ENCODE measurements at regions not wholly inside any gene's neighbourhood (a gene's known extent, or its start where the extent isn't known, plus 50 kb on each side); places are given as distances from the start of the nearest gene placed in this dataset.

GRCh38 chr3:160047876-160048275 is 59.2 kb downstream of the IL12A start:
- Histone ChIP-seq H3K9ac (ENCODE audit: low read depth, low read length, poor library complexity) (no peak overlapping the region), H3K79me1 (ENCODE audit: low read depth, low read length) (no peaks in the 10 kb centered on the region), H2BK12ac (ENCODE audit: low read length) (no peak overlapping the region), H3K4ac (ENCODE audit: low read length) (no peak overlapping the region), H4K8ac (ENCODE audit: low read depth, low read length) (no peak overlapping the region), H3K27ac (replicated peaks; ENCODE audit: low read length) (no peak overlapping the region), H2AK5ac (ENCODE audit: low read depth, low read length) (no peak overlapping the region), H3K4me1 (ENCODE audit: control insufficient read depth in 2 of 2, insufficient read depth in 1 of 2, low read depth in 1 of 2, low read length in 2 of 2) (peaks cover 0 to 3% of the 10 kb centered on the region in 2 donors), H3K9me3 (replicated peaks in 1 of 2; ENCODE audit: control insufficient read depth in 2 of 2, insufficient read depth in 1 of 2, low read depth in 1 of 2, low read length in 2 of 2) (peaks cover 0 to 1% of the 10 kb centered on the region in 2 donors), H3K18ac (ENCODE audit: low read length) (no peak overlapping the region), H2BK5ac (ENCODE audit: low read length) (no peak overlapping the region), H2BK120ac (ENCODE audit: low read depth, low read length) (no peak overlapping the region), H2AFZ (ENCODE audit: low read length) (no peak overlapping the region), H4K91ac (ENCODE audit: low read depth, low read length, poor library complexity) (no peak overlapping the region), H3K14ac (ENCODE audit: low read length) (no peak overlapping the region), H3K4me2 (ENCODE audit: insufficient read depth, low read length, poor library complexity, severe bottlenecking) (no peak overlapping the region), H3K23ac (ENCODE audit: low read depth, low read length, poor library complexity) (no peak overlapping the region), H2BK15ac (ENCODE audit: low read length) (no peak overlapping the region), H3K4me3 (ENCODE audit: low read length in 2 of 2) (no peak overlapping the region), H3K36me3 (replicated peaks in 1 of 2; ENCODE audit: control insufficient read depth in 2 of 2, insufficient read depth in 2 of 2, low read length in 2 of 2) (no peaks in the 10 kb centered on the region), H3K27me3 (ENCODE audit: control insufficient read depth in 3 of 3, insufficient read depth in 3 of 3, low read depth in 1 of 3, low read length in 3 of 3) (no peaks in the 10 kb centered on the region)
- WGBS, 2 donors (ENCODE audit: extremely low coverage in 2 of 2, insufficient read length in 2 of 2, insufficient replicate concordance in 1 of 2), result no CpG with 5 or more reads among the region's 5 CpGs
- DNase-seq (ENCODE audit: low spot score), result no peak

GRCh38 chr3:160049038-160049437 is 60.4 kb downstream of the IL12A start:
- Histone ChIP-seq H2BK12ac (ENCODE audit: low read length) (no peak overlapping the region), H3K9me3 (replicated peaks in 1 of 2; ENCODE audit: control insufficient read depth in 2 of 2, insufficient read depth in 1 of 2, low read depth in 1 of 2, low read length in 2 of 2) (no peaks in the 10 kb centered on the region), H2AFZ (ENCODE audit: low read length) (no peak overlapping the region), H2AK5ac (ENCODE audit: low read depth, low read length) (no peak overlapping the region), H3K23ac (ENCODE audit: low read depth, low read length, poor library complexity) (no peak overlapping the region), H4K91ac (ENCODE audit: low read depth, low read length, poor library complexity) (no peak overlapping the region), H3K4me2 (ENCODE audit: insufficient read depth, low read length, poor library complexity, severe bottlenecking) (no peak overlapping the region), H3K18ac (ENCODE audit: low read length) (no peak overlapping the region), H2BK15ac (ENCODE audit: low read length) (no peak overlapping the region), H3K9ac (ENCODE audit: low read depth, low read length, poor library complexity) (no peak overlapping the region), H4K8ac (ENCODE audit: low read depth, low read length) (no peak overlapping the region), H3K27me3 (ENCODE audit: control insufficient read depth in 3 of 3, insufficient read depth in 3 of 3, low read depth in 1 of 3, low read length in 3 of 3) (no peaks in the 10 kb centered on the region), H3K36me3 (replicated peaks in 1 of 2; ENCODE audit: control insufficient read depth in 2 of 2, insufficient read depth in 2 of 2, low read length in 2 of 2) (no peaks in the 10 kb centered on the region), H2BK5ac (ENCODE audit: low read length) (no peak overlapping the region), H3K4me3 (ENCODE audit: low read length in 2 of 2) (no peak overlapping the region), H3K4me1 (ENCODE audit: control insufficient read depth in 2 of 2, insufficient read depth in 1 of 2, low read depth in 1 of 2, low read length in 2 of 2) (peaks cover 0 to 3% of the 10 kb centered on the region in 2 donors), H3K4ac (ENCODE audit: low read length) (no peak overlapping the region), H3K14ac (ENCODE audit: low read length) (no peak overlapping the region), H3K27ac (replicated peaks; ENCODE audit: low read length) (no peak overlapping the region), H3K79me1 (ENCODE audit: low read depth, low read length) (no peaks in the 10 kb centered on the region), H2BK120ac (ENCODE audit: low read depth, low read length) (no peak overlapping the region)
- no CpG with 5 or more reads among the region's 2 CpGs for WGBS, 2 donors (ENCODE audit: extremely low coverage in 2 of 2, insufficient read length in 2 of 2, insufficient replicate concordance in 1 of 2)
- no peak for DNase-seq (ENCODE audit: low spot score)

- no peaks in the 10 kb centered on the region for H3K27me3 ChIP-seq (ENCODE audit: control insufficient read depth in 3 of 3, insufficient read depth in 3 of 3, low read depth in 1 of 3, low read length in 3 of 3)
- no peak overlapping the region for H3K27ac ChIP-seq (replicated peaks; ENCODE audit: low read length)
- no peak overlapping the region for H3K18ac ChIP-seq (ENCODE audit: low read length)
- no peak for DNase-seq (ENCODE audit: low spot score)
- no peaks in the 10 kb centered on the region for H3K36me3 ChIP-seq (replicated peaks in 1 of 2; ENCODE audit: control insufficient read depth in 2 of 2, insufficient read depth in 2 of 2, low read length in 2 of 2)
- no peak overlapping the region for H3K4me3 ChIP-seq (ENCODE audit: low read length in 2 of 2)
- H2AFZ ChIP-seq (ENCODE audit: low read length), result no peak overlapping the region
- no peak overlapping the region for H3K4ac ChIP-seq (ENCODE audit: low read length)
- H3K9ac ChIP-seq (ENCODE audit: low read depth, low read length, poor library complexity), result no peak overlapping the region
- H3K23ac ChIP-seq (ENCODE audit: low read depth, low read length, poor library complexity), result no peak overlapping the region
- no peaks in the 10 kb centered on the region for H3K79me1 ChIP-seq (ENCODE audit: low read depth, low read length)
- H3K14ac ChIP-seq (ENCODE audit: low read length), result no peak overlapping the region
- no peak overlapping the region for H4K91ac ChIP-seq (ENCODE audit: low read depth, low read length, poor library complexity)
- H2BK12ac ChIP-seq (ENCODE audit: low read length), result no peak overlapping the region
- no peak overlapping the region for H3K4me2 ChIP-seq (ENCODE audit: insufficient read depth, low read length, poor library complexity, severe bottlenecking)
- H3K4me1 ChIP-seq (ENCODE audit: control insufficient read depth in 2 of 2, insufficient read depth in 1 of 2, low read depth in 1 of 2, low read length in 2 of 2), result peaks cover 0 to 3% of the 10 kb centered on the region in 2 donors
- H2AK5ac ChIP-seq (ENCODE audit: low read depth, low read length), result no peak overlapping the region
- H2BK5ac ChIP-seq (ENCODE audit: low read length), result no peak overlapping the region
- H2BK120ac ChIP-seq (ENCODE audit: low read depth, low read length), result no peak overlapping the region
- no CpG with 5 or more reads among the region's 2 CpGs for WGBS, 2 donors (ENCODE audit: extremely low coverage in 2 of 2, insufficient read length in 2 of 2, insufficient replicate concordance in 1 of 2)
- H2BK15ac ChIP-seq (ENCODE audit: low read length), result no peak overlapping the region
- no peaks in the 10 kb centered on the region for H3K9me3 ChIP-seq (replicated peaks in 1 of 2; ENCODE audit: control insufficient read depth in 2 of 2, insufficient read depth in 1 of 2, low read depth in 1 of 2, low read length in 2 of 2)
- no peak overlapping the region for H4K8ac ChIP-seq (ENCODE audit: low read depth, low read length)
Measured at GRCh38 chr3:160049565-160049964, 60.9 kb downstream of the IL12A start.

- H3K18ac ChIP-seq (ENCODE audit: low read length), result no peak overlapping the region
- no peak overlapping the region for H2BK15ac ChIP-seq (ENCODE audit: low read length)
- no peak overlapping the region for H3K23ac ChIP-seq (ENCODE audit: low read depth, low read length, poor library complexity)
- H3K36me3 ChIP-seq (replicated peaks in 1 of 2; ENCODE audit: control insufficient read depth in 2 of 2, insufficient read depth in 2 of 2, low read length in 2 of 2), result no peaks in the 10 kb centered on the region
- no peak overlapping the region for H3K14ac ChIP-seq (ENCODE audit: low read length)
- H3K9ac ChIP-seq (ENCODE audit: low read depth, low read length, poor library complexity), result no peak overlapping the region
- H2BK5ac ChIP-seq (ENCODE audit: low read length), result no peak overlapping the region
- no peak for DNase-seq (ENCODE audit: low spot score)
- H3K4me3 ChIP-seq (ENCODE audit: low read length in 2 of 2), result no peak overlapping the region
- no peak overlapping the region for H3K27ac ChIP-seq (replicated peaks; ENCODE audit: low read length)
- H2BK120ac ChIP-seq (ENCODE audit: low read depth, low read length), result no peak overlapping the region
- H4K91ac ChIP-seq (ENCODE audit: low read depth, low read length, poor library complexity), result no peak overlapping the region
- peaks cover 0 to 3% of the 10 kb centered on the region in 2 donors for H3K4me1 ChIP-seq (ENCODE audit: control insufficient read depth in 2 of 2, insufficient read depth in 1 of 2, low read depth in 1 of 2, low read length in 2 of 2)
- H2AK5ac ChIP-seq (ENCODE audit: low read depth, low read length), result no peak overlapping the region
- H3K9me3 ChIP-seq (replicated peaks in 1 of 2; ENCODE audit: control insufficient read depth in 2 of 2, insufficient read depth in 1 of 2, low read depth in 1 of 2, low read length in 2 of 2), result no peaks in the 10 kb centered on the region
- H3K27me3 ChIP-seq (ENCODE audit: control insufficient read depth in 3 of 3, insufficient read depth in 3 of 3, low read depth in 1 of 3, low read length in 3 of 3), result no peaks in the 10 kb centered on the region
- H2AFZ ChIP-seq (ENCODE audit: low read length), result no peak overlapping the region
- no peak overlapping the region for H4K8ac ChIP-seq (ENCODE audit: low read depth, low read length)
- no peaks in the 10 kb centered on the region for H3K79me1 ChIP-seq (ENCODE audit: low read depth, low read length)
- no peak overlapping the region for H2BK12ac ChIP-seq (ENCODE audit: low read length)
- H3K4me2 ChIP-seq (ENCODE audit: insufficient read depth, low read length, poor library complexity, severe bottlenecking), result no peak overlapping the region
- WGBS, 2 donors (ENCODE audit: extremely low coverage in 2 of 2, insufficient read length in 2 of 2, insufficient replicate concordance in 1 of 2), result no CpG with 5 or more reads among the region's 5 CpGs
- H3K4ac ChIP-seq (ENCODE audit: low read length), result no peak overlapping the region
Measured at GRCh38 chr3:160049988-160050387, 61.4 kb downstream of the IL12A start.

Data from neuronal stem cell (in vitro differentiated cells).